Thymus (tissue), 11 donors: ENCODE measurements at regions not wholly inside any gene's neighbourhood (a gene's known extent, or its start where the extent isn't known, plus 50 kb on each side); places are given as distances from the start of the nearest gene placed in this dataset.

ENCODE experiments used
- DNase-seq, 9 donors: peaks; one replicate each; pipeline ENCODE4 v3.0.0-alpha.2; 2013; ENCODE audit warnings: low spot score in 9 of 9, low read depth in 6 of 9, missing footprints in 1 of 9
- H3K27ac ChIP-seq, 2 donors: one replicate each; pipeline ENCODE4 v1.5.1; 2013; ENCODE audit warnings: control low read depth in 1 of 2, low read depth in 1 of 2, low read length in 1 of 2, mild to moderate bottlenecking in 1 of 2, moderate library complexity in 1 of 2
- H3K27me3 ChIP-seq, 2 donors: one replicate each; pipeline ENCODE4 v1.5.1; 2013; ENCODE audit warnings: low read length in 1 of 2; ENCODE audit not compliant: control insufficient read depth in 2 of 2, insufficient read depth in 1 of 2
- H3K36me3 ChIP-seq, 2 donors: one replicate each; pipeline ENCODE4 v1.5.1; 2013; ENCODE audit warnings: low read length in 1 of 2, mild to moderate bottlenecking in 1 of 2, moderate library complexity in 1 of 2; ENCODE audit not compliant: control insufficient read depth in 2 of 2, insufficient read depth in 2 of 2
- H3K4me1 ChIP-seq, 2 donors: one replicate each; pipeline ENCODE4 v1.5.1; 2013; ENCODE audit warnings: low read length in 2 of 2; ENCODE audit not compliant: control insufficient read depth in 2 of 2, insufficient read depth in 2 of 2
- H3K4me3 ChIP-seq, 2 donors: one replicate each; pipeline ENCODE4 v1.5.1; 2013; ENCODE audit warnings: low read length in 2 of 2, control low read depth in 1 of 2, mild to moderate bottlenecking in 1 of 2
- H3K9me3 ChIP-seq, 2 donors: one replicate each; pipeline ENCODE4 v1.5.1; 2013; ENCODE audit warnings: low read length in 1 of 2, mild to moderate bottlenecking in 1 of 2; ENCODE audit not compliant: control insufficient read depth in 2 of 2, insufficient read depth in 1 of 2
- WGBS: extraction: QIAGEN DNeasy Blood & Tissue Kit; methylation state at CpG from one replicate; pipeline ENCODE4 v1.1.7; 2013; 5-methylcytosine and 5-hydroxymethylcytosine counted together
- donor health status: healthy.

DNA sequence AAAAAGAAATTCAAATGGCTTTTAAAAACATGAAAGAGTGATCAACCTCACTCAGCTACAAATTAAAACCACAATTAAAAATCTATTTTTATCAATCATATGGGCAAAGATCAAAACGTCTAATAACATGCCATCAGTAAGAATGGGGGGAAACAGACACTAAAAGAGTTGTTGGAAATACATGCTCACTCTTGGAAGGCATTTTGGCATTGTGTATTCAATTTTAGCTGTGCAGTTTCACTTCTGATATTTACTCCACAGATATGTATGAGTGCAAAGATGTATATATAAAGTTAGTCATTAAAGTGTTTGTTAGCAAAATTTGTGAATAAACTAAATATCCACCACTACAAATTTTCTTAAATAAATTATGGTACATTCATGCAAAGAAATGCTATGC lies 112.3 kb upstream of the TOP1 start:
- WGBS, result 56% methylated on average over 1 of the region's 1 CpG
- H3K4me3 ChIP-seq, result no peak overlapping the region
- H3K9me3 ChIP-seq, result peaks cover 0 to 3% of the 10 kb centered on the region in 2 donors
- H3K36me3 ChIP-seq, result no peaks in the 10 kb centered on the region
- H3K27ac ChIP-seq, result no peak overlapping the region
- no peaks in the 10 kb centered on the region for H3K4me1 ChIP-seq
- no peak for DNase-seq
- no peaks in the 10 kb centered on the region for H3K27me3 ChIP-seq

- Histone ChIP-seq H3K4me3 (no peak overlapping the region), H3K36me3 (no peaks in the 10 kb centered on the region), H3K4me1 (no peaks in the 10 kb centered on the region), H3K27me3 (no peaks in the 10 kb centered on the region), H3K9me3 (no peaks in the 10 kb centered on the region), H3K27ac (no peak overlapping the region)
- no peak for DNase-seq
- 93% methylated on average over 2 of the region's 2 CpGs for WGBS
Measured at GRCh38 chr20:40920291-40920690, 108.3 kb upstream of the TOP1 start.

GRCh38 chr20:40922865-40923264 lies 105.8 kb upstream of the TOP1 start:
- no peak for DNase-seq
- Histone ChIP-seq H3K27me3 (no peaks in the 10 kb centered on the region), H3K4me1 (peaks cover 2 to 13% of the 10 kb centered on the region in 2 donors), H3K27ac (no peak overlapping the region), H3K4me3 (no peak overlapping the region), H3K36me3 (no peaks in the 10 kb centered on the region), H3K9me3 (no peaks in the 10 kb centered on the region)
- 94% methylated on average over 3 of the region's 3 CpGs for WGBS

GRCh38 chr20:40925829-40926510 lies 102.7 kb upstream of the TOP1 start:
- peaks cover 19 to 33% of the 10 kb centered on the region in 2 donors for H3K4me1 ChIP-seq
- WGBS, result 50% methylated on average over 4 of the region's 4 CpGs

GRCh38 chr20:40926928-40927327 lies 101.7 kb upstream of the TOP1 start:
- DNase-seq, result no peak
- no peak overlapping the region for H3K4me3 ChIP-seq
- no peaks in the 10 kb centered on the region for H3K36me3 ChIP-seq
- no peak overlapping the region for H3K27ac ChIP-seq
- peaks cover 28 to 43% of the 10 kb centered on the region in 2 donors for H3K4me1 ChIP-seq
- WGBS, result 99% methylated on average over 2 of the region's 2 CpGs
- H3K27me3 ChIP-seq, result no peaks in the 10 kb centered on the region
- peaks cover 0 to 3% of the 10 kb centered on the region in 2 donors for H3K9me3 ChIP-seq

More at GRCh38 chr20:40925829-40926510, 102.7 kb upstream of the TOP1 start:
- no peaks in the 10 kb centered on the region for H3K27me3 ChIP-seq
- H3K9me3 ChIP-seq, result peaks cover 0 to 3% of the 10 kb centered on the region in 2 donors
- H3K4me3 ChIP-seq, result no peak overlapping the region
- no peak for DNase-seq
- no peak overlapping the region for H3K27ac ChIP-seq
- no peaks in the 10 kb centered on the region for H3K36me3 ChIP-seq

DNA sequence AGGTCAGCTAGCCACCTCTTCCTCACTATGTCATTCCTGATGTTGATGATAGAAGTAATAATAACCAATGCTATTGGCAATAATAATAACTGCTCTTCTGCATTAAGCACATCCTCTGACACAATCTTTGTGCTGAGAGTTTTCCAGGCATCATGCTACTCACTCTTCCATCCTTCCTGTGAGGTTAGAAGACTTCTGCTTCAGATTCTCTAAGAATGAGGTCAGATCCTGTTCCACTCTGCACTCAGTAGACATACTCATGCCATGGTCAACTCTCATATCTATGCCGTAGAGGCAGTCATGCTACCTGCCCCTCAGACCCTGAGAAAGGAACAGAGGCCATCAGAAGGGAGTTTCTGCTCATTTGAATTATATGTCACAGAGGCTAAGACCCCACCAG lies 98.1 kb upstream of the TOP1 start:
- no peaks in the 10 kb centered on the region for H3K27me3 ChIP-seq
- 81% methylated on average over 1 of the region's 1 CpG for WGBS
- no peak overlapping the region for H3K4me3 ChIP-seq
- peaks cover 0 to 3% of the 10 kb centered on the region in 2 donors for H3K9me3 ChIP-seq
- DNase-seq, result peak in 1 of 9 donors; percentile 53
- H3K27ac ChIP-seq, result peak overlapping the region; percentile 93 to 99
- H3K36me3 ChIP-seq, result peaks cover 0 to 3% of the 10 kb centered on the region in 2 donors
- peaks cover 41 to 67% of the 10 kb centered on the region in 2 donors for H3K4me1 ChIP-seq

DNA sequence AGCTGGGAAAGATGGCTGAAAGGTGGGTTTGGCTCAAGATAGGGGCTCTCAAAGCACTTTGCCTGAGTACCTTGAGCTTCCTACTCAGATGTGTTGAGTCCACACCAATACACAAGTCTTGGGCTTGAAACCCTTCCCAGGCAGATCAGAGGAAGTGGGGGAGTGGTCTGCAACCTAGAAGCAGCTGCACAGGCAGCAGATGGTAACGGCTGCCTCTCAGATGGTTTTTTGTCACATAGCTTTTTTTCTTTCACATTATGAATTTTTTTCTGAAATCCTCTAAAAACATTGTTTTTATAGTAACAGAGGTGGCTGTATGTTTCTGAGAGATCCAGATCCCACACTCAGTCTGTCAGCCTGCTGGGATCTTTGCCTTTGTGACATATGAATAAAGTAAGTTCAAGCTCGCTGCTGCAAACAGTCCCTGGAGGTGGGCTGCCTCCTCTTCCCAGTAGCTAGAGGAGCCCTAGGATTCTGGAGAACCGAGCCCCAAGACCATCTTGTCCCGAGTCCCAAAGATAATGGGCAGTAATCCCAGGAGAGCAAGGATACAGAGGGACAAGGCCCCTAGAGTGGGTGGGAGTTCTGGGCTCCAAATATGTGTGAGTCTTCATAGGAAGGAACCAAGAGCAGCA lies 97.1 kb upstream of the TOP1 start:
- H3K4me3 ChIP-seq, result peak overlapping the region in 1 of 2 donors; percentile 6
- 29% methylated on average over 4 of the region's 4 CpGs for WGBS
- peak; percentile 65 to 95 (median 82) for DNase-seq

DNA sequence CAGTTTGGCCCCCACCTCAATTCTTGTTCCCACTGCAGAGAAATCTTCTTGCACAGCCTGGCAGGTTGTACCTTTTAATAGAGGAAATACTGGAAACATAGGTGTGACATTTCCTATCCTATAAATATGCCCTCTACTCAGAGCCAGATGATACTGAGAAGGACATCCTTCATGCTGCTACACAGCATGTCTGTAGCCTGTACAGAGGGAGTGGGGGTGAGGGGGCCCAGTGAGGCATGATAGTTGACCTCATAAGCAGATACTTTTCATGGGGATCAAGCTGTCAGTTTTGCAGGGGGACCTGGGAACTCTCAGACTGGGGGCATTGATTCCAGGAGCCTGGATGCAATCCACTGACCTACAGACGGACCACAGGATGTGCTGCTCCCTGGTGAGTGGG lies 96.2 kb upstream of the TOP1 start:
- H3K4me3 ChIP-seq, result no peak overlapping the region
- H3K27ac ChIP-seq, result peak overlapping the region; percentile 93 to 99
- peaks cover 0 to 3% of the 10 kb centered on the region in 2 donors for H3K9me3 ChIP-seq
- WGBS, result 81% methylated on average over 1 of the region's 1 CpG
- DNase-seq, result peak in 1 of 9 donors; percentile 40
- H3K36me3 ChIP-seq, result peaks cover 0 to 3% of the 10 kb centered on the region in 2 donors
- peaks cover 39 to 58% of the 10 kb centered on the region in 2 donors for H3K4me1 ChIP-seq
- H3K27me3 ChIP-seq, result no peaks in the 10 kb centered on the region

More for the DNA sequence above, 97.1 kb upstream of the TOP1 start:
- Histone ChIP-seq H3K36me3 (peaks cover 0 to 3% of the 10 kb centered on the region in 2 donors), H3K27me3 (no peaks in the 10 kb centered on the region), H3K4me1 (peaks cover 39 to 59% of the 10 kb centered on the region in 2 donors), H3K9me3 (peaks cover 0 to 3% of the 10 kb centered on the region in 2 donors), H3K27ac (peak overlapping the region; percentile 93 to 99)

DNA sequence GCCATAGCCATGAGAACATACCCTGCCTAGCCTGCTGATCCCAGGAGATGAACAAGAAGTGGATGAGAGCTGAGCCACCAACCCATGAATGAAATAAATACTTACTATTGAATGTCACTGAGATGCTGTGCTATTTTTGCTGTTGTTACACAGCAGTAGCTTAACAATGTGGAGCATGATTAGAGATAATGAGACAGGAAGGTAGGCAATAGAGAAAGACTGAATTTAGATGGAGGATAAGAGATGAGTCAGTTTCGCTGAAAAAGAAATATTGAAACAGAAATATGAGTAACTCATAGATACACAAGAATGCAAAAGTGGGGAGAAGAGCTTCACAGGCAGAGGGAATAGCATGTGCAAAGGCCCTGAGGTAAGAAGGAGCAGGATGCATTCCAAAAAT lies 94.9 kb upstream of the TOP1 start:
- 95% methylated on average over 1 of the region's 1 CpG for WGBS
- H3K9me3 ChIP-seq, result no peaks in the 10 kb centered on the region
- H3K27ac ChIP-seq, result peak overlapping the region; percentile 8 to 99
- H3K36me3 ChIP-seq, result peaks cover 0 to 3% of the 10 kb centered on the region in 2 donors
- no peak overlapping the region for H3K4me3 ChIP-seq
- no peaks in the 10 kb centered on the region for H3K27me3 ChIP-seq
- no peak for DNase-seq
- H3K4me1 ChIP-seq, result peaks cover 39 to 50% of the 10 kb centered on the region in 2 donors
